Vagina (tissue), 2 donors: ENCODE measurements at regions not wholly inside any gene's neighbourhood (a gene's known extent, or its start where the extent isn't known, plus 50 kb on each side); places are given as distances from the start of the nearest gene placed in this dataset.

Source experiments
- DNase-seq, 2 donors: peaks; one replicate each; pipeline ENCODE4 v3.0.0-alpha.2; 2017; ENCODE audit errors: extremely low spot score in 2 of 2
- H3K27ac ChIP-seq: fragments of 200-600 bp; sonication (generic); one replicate; pipeline ENCODE4 v1.5.1; 2019
- H3K27me3 ChIP-seq: fragments of 200-600 bp; sonication (generic); one replicate; pipeline ENCODE4 v1.5.1; 2019
- H3K36me3 ChIP-seq, 2 donors: fragments of 200-600 bp; sonication (generic); one replicate each; pipeline ENCODE4 v1.5.1; 2017 to 2019
- H3K4me1 ChIP-seq: fragments of 200-600 bp; sonication (generic); one replicate; pipeline ENCODE4 v1.5.1; 2019
- H3K4me3 ChIP-seq, 2 donors: fragments of 200-600 bp; sonication (generic); 1 replicate in 1 of 2; 2 replicates in 1 of 2; pipeline ENCODE4 v1.5.1; 2016 to 2019
- H3K9me3 ChIP-seq: fragments of 200-600 bp; sonication (generic); one replicate; pipeline ENCODE4 v1.5.1; 2019
- POLR2A ChIP-seq, 2 donors: fragments of 450-650 bp; IDR thresholded peaks; one replicate each; pipeline ENCODE4 v1.6.1; 2017; ENCODE audit warnings: antibody characterized with exemption in 2 of 2, mild to moderate bottlenecking in 2 of 2, moderate library complexity in 2 of 2
- POLR2AphosphoS5 ChIP-seq, 2 donors: sonication (generic); formaldehyde crosslinking; IDR thresholded peaks; one replicate each; pipeline ENCODE4 v1.9.0; 2017; ENCODE audit warnings: antibody characterized with exemption in 2 of 2, mild to moderate bottlenecking in 2 of 2, low read depth in 1 of 2; ENCODE audit not compliant: insufficient read depth in 1 of 2
- intact Hi-C: fragments of 100-400 bp; cut with DNase I; formaldehyde crosslinking; loops from one replicate; pipeline ENCODE4 v1.15.1; 2023
- TF ChIP-seq, protein P1 (sequence below), 3 experiments: fragments of 450-650 bp in 2 of 3; fragments of 200-600 bp in 1 of 3; sonication (generic) in 1 of 3; IDR thresholded peaks; one replicate each; pipeline ENCODE4 v1.5.1; 2017 to 2019; ENCODE audit warnings: antibody characterized with exemption in 3 of 3, mild to moderate bottlenecking in 2 of 3, moderate library complexity in 2 of 3

DNA sequence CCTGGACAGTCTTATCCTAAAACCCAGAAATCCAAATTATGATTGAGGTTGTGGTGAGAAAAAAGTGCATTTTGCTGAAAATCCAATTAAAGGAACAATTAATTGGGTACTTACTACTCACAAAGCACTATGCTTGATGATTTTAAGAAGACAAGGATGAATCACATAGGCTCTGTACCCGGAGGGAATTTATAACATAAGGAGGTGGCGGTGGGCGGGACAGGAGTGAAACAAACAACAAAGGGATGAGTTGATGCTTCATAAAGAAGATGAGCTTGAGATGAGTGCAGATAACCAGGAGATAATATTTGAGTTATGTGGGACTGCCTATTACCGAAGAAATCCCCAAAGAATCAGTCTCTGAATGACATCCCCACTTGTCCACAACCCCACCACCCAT lies 171.1 kb upstream of the FZD8 start:
- Histone ChIP-seq H3K27me3 (no peaks in the 10 kb centered on the region), H3K4me3 (no peak overlapping the region), H3K36me3 (no peaks in the 10 kb centered on the region), H3K9me3 (no peaks in the 10 kb centered on the region), H3K27ac (no peak overlapping the region), H3K4me1 (no peaks in the 10 kb centered on the region)
- DNase-seq, result no peak
- TF ChIP-seq POLR2A (IDR thresholded peaks at IDR 0.05) (no peak), POLR2AphosphoS5 (IDR thresholded peaks at IDR 0.05; ENCODE audit: insufficient read depth in 1 of 2, low read depth in 1 of 2) (no peak)
- TF ChIP-seq, protein P1, sequence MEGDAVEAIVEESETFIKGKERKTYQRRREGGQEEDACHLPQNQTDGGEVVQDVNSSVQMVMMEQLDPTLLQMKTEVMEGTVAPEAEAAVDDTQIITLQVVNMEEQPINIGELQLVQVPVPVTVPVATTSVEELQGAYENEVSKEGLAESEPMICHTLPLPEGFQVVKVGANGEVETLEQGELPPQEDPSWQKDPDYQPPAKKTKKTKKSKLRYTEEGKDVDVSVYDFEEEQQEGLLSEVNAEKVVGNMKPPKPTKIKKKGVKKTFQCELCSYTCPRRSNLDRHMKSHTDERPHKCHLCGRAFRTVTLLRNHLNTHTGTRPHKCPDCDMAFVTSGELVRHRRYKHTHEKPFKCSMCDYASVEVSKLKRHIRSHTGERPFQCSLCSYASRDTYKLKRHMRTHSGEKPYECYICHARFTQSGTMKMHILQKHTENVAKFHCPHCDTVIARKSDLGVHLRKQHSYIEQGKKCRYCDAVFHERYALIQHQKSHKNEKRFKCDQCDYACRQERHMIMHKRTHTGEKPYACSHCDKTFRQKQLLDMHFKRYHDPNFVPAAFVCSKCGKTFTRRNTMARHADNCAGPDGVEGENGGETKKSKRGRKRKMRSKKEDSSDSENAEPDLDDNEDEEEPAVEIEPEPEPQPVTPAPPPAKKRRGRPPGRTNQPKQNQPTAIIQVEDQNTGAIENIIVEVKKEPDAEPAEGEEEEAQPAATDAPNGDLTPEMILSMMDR (IDR thresholded peaks at IDR 0.05), result no peak
- intact Hi-C loops, result no loop called here

DNA sequence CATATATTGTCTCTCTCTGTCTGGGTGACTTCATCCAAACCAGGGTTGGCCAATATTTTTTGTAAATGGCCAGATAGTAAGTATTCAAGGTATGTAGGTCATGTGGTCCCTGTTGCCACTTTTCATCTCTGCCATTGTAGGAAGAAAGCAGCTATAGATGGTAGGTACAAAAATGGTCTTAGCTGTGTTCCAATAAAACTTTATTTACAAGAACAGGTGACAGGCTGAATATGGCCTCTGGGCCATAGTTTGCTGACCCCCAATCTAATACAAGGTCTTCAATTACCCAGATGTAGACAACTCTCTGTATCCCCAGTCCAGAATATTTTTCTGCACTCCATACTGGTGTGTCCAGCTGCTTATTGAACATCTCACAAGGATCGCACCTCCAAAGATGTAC lies 166.2 kb upstream of the FZD8 start:
- Histone ChIP-seq H3K27me3 (no peaks in the 10 kb centered on the region), H3K4me3 (no peak overlapping the region), H3K27ac (no peak overlapping the region), H3K36me3 (no peaks in the 10 kb centered on the region), H3K4me1 (no peaks in the 10 kb centered on the region), H3K9me3 (no peaks in the 10 kb centered on the region)
- no peak for DNase-seq
- intact Hi-C loops, result no loop called here
- TF ChIP-seq, protein P1 (IDR thresholded peaks at IDR 0.05), result no peak
- TF ChIP-seq POLR2A (IDR thresholded peaks at IDR 0.05), result no peak
- TF ChIP-seq POLR2AphosphoS5 (IDR thresholded peaks at IDR 0.05; ENCODE audit: insufficient read depth in 1 of 2, low read depth in 1 of 2), result no peak

DNA sequence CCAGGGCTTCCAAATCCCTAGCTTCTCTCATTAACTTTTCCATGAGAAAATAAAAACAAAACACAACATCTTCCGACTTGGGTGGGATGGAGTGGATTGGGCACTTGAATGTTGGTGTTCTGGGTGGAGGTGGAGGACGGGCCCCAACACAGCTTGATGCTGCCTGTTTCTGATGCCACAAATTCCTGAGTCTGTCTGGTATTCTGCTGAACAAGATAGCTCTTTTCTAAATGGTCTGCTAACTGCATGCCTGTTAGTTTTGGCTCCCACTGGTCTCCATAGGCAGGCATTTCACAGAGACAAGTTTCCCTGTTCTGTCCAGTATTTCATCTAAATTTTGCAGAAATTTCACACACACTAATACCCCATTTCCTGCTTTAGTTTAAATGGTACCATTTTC lies 160.9 kb upstream of the FZD8 start:
- no peaks in the 10 kb centered on the region for H3K36me3 ChIP-seq
- no peaks in the 10 kb centered on the region for H3K4me1 ChIP-seq
- H3K27me3 ChIP-seq, result no peaks in the 10 kb centered on the region
- TF ChIP-seq, protein P1 (IDR thresholded peaks at IDR 0.05), result no peak
- TF ChIP-seq POLR2AphosphoS5 (IDR thresholded peaks at IDR 0.05; ENCODE audit: insufficient read depth in 1 of 2, low read depth in 1 of 2) (no peak), POLR2A (IDR thresholded peaks at IDR 0.05) (no peak)
- H3K27ac ChIP-seq, result no peak overlapping the region
- no peak overlapping the region for H3K4me3 ChIP-seq
- no peak for DNase-seq
- intact Hi-C loops, result no loop called here
- no peaks in the 10 kb centered on the region for H3K9me3 ChIP-seq

DNA sequence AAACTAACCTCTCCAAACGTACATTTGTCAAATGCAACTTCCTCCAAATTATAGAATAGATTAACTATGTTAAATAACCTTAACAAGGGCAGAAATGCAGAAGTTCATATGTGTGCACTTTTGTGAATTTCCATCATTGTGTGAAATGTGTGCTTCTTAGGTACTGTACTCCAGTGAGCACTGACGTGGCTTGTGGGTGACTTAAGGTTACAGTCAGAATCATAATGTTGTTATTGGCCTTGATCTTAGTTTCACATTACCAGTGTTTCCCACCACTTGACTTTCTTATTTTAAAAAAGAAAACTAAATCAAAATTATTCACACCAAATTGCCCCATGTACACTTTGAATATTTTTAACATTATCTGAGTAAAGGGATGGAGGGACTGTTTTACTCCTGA lies 155.1 kb upstream of the FZD8 start:
- Histone ChIP-seq H3K27me3 (no peaks in the 10 kb centered on the region), H3K27ac (no peak overlapping the region), H3K36me3 (no peaks in the 10 kb centered on the region), H3K9me3 (no peaks in the 10 kb centered on the region), H3K4me1 (no peaks in the 10 kb centered on the region), H3K4me3 (no peak overlapping the region)
- intact Hi-C loops, result no loop called here
- no peak for TF ChIP-seq POLR2A (IDR thresholded peaks at IDR 0.05)
- TF ChIP-seq, protein P1 (IDR thresholded peaks at IDR 0.05), result no peak
- no peak for TF ChIP-seq POLR2AphosphoS5 (IDR thresholded peaks at IDR 0.05; ENCODE audit: insufficient read depth in 1 of 2, low read depth in 1 of 2)
- no peak for DNase-seq

DNA sequence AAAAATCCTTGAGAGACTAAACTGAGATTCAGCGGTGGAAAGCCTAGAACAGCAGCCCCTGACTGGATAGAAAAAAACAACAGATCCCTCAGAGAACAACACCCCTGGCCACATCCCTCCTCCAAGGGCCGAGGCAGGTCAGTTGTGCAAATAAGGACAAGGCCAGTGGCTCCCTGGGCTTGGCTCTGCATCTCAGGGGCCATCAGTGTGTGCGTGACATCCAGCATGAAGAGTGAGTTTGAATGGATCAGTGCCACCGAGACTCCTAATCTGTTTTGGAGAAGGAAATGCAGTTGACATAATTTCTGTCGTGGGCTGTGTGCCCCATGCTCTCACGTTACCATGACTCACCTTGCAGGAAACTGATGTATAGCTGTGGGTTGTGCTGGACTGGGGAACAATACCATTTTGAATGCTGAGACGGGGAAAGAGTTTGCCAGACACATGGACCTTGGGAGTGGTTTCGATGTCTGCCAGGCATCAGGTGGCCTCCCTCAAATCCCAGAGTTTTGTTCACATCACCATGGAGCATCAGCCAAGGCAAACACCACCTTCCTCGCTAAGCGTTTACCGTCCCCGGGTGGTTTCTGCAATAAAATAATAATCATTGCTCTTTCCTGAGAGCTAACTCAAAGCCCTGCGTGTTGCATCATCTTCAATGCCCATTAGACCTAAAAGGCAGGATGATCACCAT lies 153.2 kb upstream of the FZD8 start:
- Histone ChIP-seq H3K27ac (no peak overlapping the region), H3K9me3 (no peaks in the 10 kb centered on the region), H3K4me1 (no peaks in the 10 kb centered on the region), H3K36me3 (no peaks in the 10 kb centered on the region), H3K27me3 (no peaks in the 10 kb centered on the region), H3K4me3 (no peak overlapping the region)
- TF ChIP-seq, protein P1 (IDR thresholded peaks at IDR 0.05), result no peak
- TF ChIP-seq POLR2AphosphoS5 (IDR thresholded peaks at IDR 0.05; ENCODE audit: insufficient read depth in 1 of 2, low read depth in 1 of 2) (no peak), POLR2A (IDR thresholded peaks at IDR 0.05) (no peak)
- no peak for DNase-seq
- intact Hi-C loops, result no loop called here
